ENCODE measurements at regions not wholly inside any gene's neighbourhood (a gene's known extent, or its start where the extent isn't known, plus 50 kb on each side); places are given as distances from the start of the nearest gene placed in this dataset.

- FAIRE-seq (no peak), DNase-seq (ENCODE audit: insufficient read length, low spot score) (no peak)
- no peak for TF ChIP-seq POU2F2 (IDR thresholded peaks at IDR 0.05; ENCODE audit: low read depth, low read length)
- TF ChIP-seq SPI1 (IDR thresholded peaks at IDR 0.05; ENCODE audit: low read depth, low read length): no peak
- no peak for TF ChIP-seq PAX5 (IDR thresholded peaks at IDR 0.05; ENCODE audit: insufficient read depth, low read length, severe bottlenecking)
- no peak for TF ChIP-seq POLR2A (IDR thresholded peaks at IDR 0.05; ENCODE audit: low read depth, low read length)
- TF ChIP-seq POLR2AphosphoS5 (IDR thresholded peaks at IDR 0.05; ENCODE audit: low read depth, low read length): no peak
- no peak for TF ChIP-seq TAF1 (IDR thresholded peaks at IDR 0.05; ENCODE audit: low read depth, low read length)
Measured at GRCh38 chr15:87268675-87269074, 987.9 kb downstream of the NTRK3 start.

GRCh38 chr15:87267798-87268197 lies 988.7 kb downstream of the NTRK3 start:
- no peak for FAIRE-seq
- no peak for DNase-seq (ENCODE audit: insufficient read length, low spot score)
- TF ChIP-seq TAF1 (IDR thresholded peaks at IDR 0.05; ENCODE audit: low read depth, low read length): no peak
- no peak for TF ChIP-seq SPI1 (IDR thresholded peaks at IDR 0.05; ENCODE audit: low read depth, low read length)
- no peak for TF ChIP-seq POLR2AphosphoS5 (IDR thresholded peaks at IDR 0.05; ENCODE audit: low read depth, low read length)
- no peak for TF ChIP-seq PAX5 (IDR thresholded peaks at IDR 0.05; ENCODE audit: insufficient read depth, low read length, severe bottlenecking)
- TF ChIP-seq POU2F2 (IDR thresholded peaks at IDR 0.05; ENCODE audit: low read depth, low read length): no peak
- TF ChIP-seq POLR2A (IDR thresholded peaks at IDR 0.05; ENCODE audit: low read depth, low read length): no peak

- no peak for DNase-seq (ENCODE audit: insufficient read length, low spot score)
- TF ChIP-seq TAF1 (IDR thresholded peaks at IDR 0.05; ENCODE audit: low read depth, low read length) (no peak), POLR2A (IDR thresholded peaks at IDR 0.05; ENCODE audit: low read depth, low read length) (no peak), SPI1 (IDR thresholded peaks at IDR 0.05; ENCODE audit: low read depth, low read length) (no peak), POLR2AphosphoS5 (IDR thresholded peaks at IDR 0.05; ENCODE audit: low read depth, low read length) (no peak), PAX5 (IDR thresholded peaks at IDR 0.05; ENCODE audit: insufficient read depth, low read length, severe bottlenecking) (no peak), POU2F2 (IDR thresholded peaks at IDR 0.05; ENCODE audit: low read depth, low read length) (no peak)
- no peak for FAIRE-seq
Measured at GRCh38 chr15:87263871-87264270, 992.7 kb downstream of the NTRK3 start.

GRCh38 chr15:87263296-87263695 lies 993.2 kb downstream of the NTRK3 start:
- DNase-seq (ENCODE audit: insufficient read length, low spot score) (no peak), FAIRE-seq (no peak)
- TF ChIP-seq POU2F2 (IDR thresholded peaks at IDR 0.05; ENCODE audit: low read depth, low read length) (no peak), POLR2A (IDR thresholded peaks at IDR 0.05; ENCODE audit: low read depth, low read length) (no peak), SPI1 (IDR thresholded peaks at IDR 0.05; ENCODE audit: low read depth, low read length) (no peak)

GRCh38 chr15:87245592-87245991 lies 1010.9 kb downstream of the NTRK3 start:
- DNase-seq (ENCODE audit: insufficient read length, low spot score): no peak
- TF ChIP-seq SPI1 (IDR thresholded peaks at IDR 0.05; ENCODE audit: low read depth, low read length): no peak
- TF ChIP-seq TAF1 (IDR thresholded peaks at IDR 0.05; ENCODE audit: low read depth, low read length): no peak
- no peak for TF ChIP-seq PAX5 (IDR thresholded peaks at IDR 0.05; ENCODE audit: insufficient read depth, low read length, severe bottlenecking)
- TF ChIP-seq POLR2AphosphoS5 (IDR thresholded peaks at IDR 0.05; ENCODE audit: low read depth, low read length): no peak
- no peak for TF ChIP-seq POU2F2 (IDR thresholded peaks at IDR 0.05; ENCODE audit: low read depth, low read length)
- no peak for TF ChIP-seq POLR2A (IDR thresholded peaks at IDR 0.05; ENCODE audit: low read depth, low read length)
- no peak for FAIRE-seq

- DNase-seq (ENCODE audit: insufficient read length, low spot score) (no peak), FAIRE-seq (no peak)
- TF ChIP-seq POLR2A (IDR thresholded peaks at IDR 0.05; ENCODE audit: low read depth, low read length): no peak
- TF ChIP-seq POU2F2 (IDR thresholded peaks at IDR 0.05; ENCODE audit: low read depth, low read length): no peak
- no peak for TF ChIP-seq SPI1 (IDR thresholded peaks at IDR 0.05; ENCODE audit: low read depth, low read length)
- no peak for TF ChIP-seq PAX5 (IDR thresholded peaks at IDR 0.05; ENCODE audit: insufficient read depth, low read length, severe bottlenecking)
- no peak for TF ChIP-seq POLR2AphosphoS5 (IDR thresholded peaks at IDR 0.05; ENCODE audit: low read depth, low read length)
- no peak for TF ChIP-seq TAF1 (IDR thresholded peaks at IDR 0.05; ENCODE audit: low read depth, low read length)
Measured at GRCh38 chr15:87243474-87243873, 1013.1 kb downstream of the NTRK3 start.

DNA sequence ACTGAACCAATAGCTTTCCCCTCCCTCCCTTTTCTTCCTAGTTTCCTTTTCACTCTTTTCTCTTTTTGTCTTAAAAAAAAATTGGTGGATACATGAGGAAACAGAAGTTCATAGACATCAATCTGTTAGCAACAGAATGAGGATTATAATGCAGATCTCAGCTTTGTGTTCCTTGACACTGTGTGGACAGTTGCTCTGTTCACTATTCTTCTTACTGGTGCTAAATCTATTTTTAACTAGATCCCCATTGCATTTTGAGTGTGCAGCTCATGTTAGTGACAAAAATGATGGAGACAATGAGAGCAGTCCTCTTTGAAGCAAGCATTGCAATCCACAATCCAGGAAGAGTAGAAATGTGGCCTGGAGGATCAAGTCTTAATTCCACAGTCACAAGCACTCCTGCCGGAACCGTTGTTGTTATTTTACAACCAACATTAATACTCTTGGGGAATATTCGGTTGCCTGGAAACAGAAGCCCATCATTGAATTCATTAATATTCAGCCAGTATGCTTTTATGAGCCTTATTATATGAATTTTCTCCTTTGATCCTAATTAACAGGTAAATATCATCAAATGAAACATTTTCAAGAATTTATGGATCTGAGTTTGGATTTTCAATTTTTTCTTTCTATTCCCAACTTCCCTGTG lies 1016.8 kb downstream of the NTRK3 start:
- no peak for FAIRE-seq
- DNase-seq (ENCODE audit: insufficient read length, low spot score): no peak
- no peak for TF ChIP-seq SPI1 (IDR thresholded peaks at IDR 0.05; ENCODE audit: low read depth, low read length)
- no peak for TF ChIP-seq POLR2A (IDR thresholded peaks at IDR 0.05; ENCODE audit: low read depth, low read length)

GRCh38 chr15:87238451-87239068 lies 1018.0 kb downstream of the NTRK3 start:
- FAIRE-seq: no peak

GRCh38 chr15:87228460-87228859 lies 1028.1 kb downstream of the NTRK3 start:
- no peak for DNase-seq (ENCODE audit: insufficient read length, low spot score)
- TF ChIP-seq PAX5 (IDR thresholded peaks at IDR 0.05; ENCODE audit: insufficient read depth, low read length, severe bottlenecking) (no peak), SPI1 (IDR thresholded peaks at IDR 0.05; ENCODE audit: low read depth, low read length) (no peak)

More at GRCh38 chr15:87238451-87239068, 1018.0 kb downstream of the NTRK3 start:
- no peak for DNase-seq (ENCODE audit: insufficient read length, low spot score)
- TF ChIP-seq POU2F2 (IDR thresholded peaks at IDR 0.05; ENCODE audit: low read depth, low read length): no peak
- no peak for TF ChIP-seq POLR2AphosphoS5 (IDR thresholded peaks at IDR 0.05; ENCODE audit: low read depth, low read length)
- TF ChIP-seq PAX5 (IDR thresholded peaks at IDR 0.05; ENCODE audit: insufficient read depth, low read length, severe bottlenecking): no peak
- no peak for TF ChIP-seq TAF1 (IDR thresholded peaks at IDR 0.05; ENCODE audit: low read depth, low read length)
- TF ChIP-seq POLR2A (IDR thresholded peaks at IDR 0.05; ENCODE audit: low read depth, low read length): no peak
- no peak for TF ChIP-seq SPI1 (IDR thresholded peaks at IDR 0.05; ENCODE audit: low read depth, low read length)

DNA sequence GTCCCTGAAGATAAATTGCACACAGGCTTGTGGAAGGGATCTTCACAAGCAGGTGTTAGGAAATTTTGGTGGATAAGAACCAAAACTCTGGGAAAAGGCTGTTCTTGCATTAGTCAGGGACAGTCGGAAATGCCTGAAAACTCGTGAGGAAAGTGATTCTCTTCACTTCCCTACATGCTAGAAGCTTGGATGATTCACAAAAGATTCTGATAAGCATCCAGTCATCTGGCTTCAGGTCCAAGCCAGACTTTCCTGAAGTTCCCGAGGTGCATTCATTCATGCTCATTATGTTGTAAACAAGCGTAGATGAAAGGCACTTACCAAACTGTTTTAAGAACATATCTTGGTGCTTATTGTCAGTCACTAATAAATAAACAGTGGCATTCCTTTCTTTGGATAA lies 1028.7 kb downstream of the NTRK3 start:
- TF ChIP-seq PAX5 (IDR thresholded peaks at IDR 0.05; ENCODE audit: insufficient read depth, low read length, severe bottlenecking): no peak
- no peak for TF ChIP-seq POLR2A (IDR thresholded peaks at IDR 0.05; ENCODE audit: low read depth, low read length)
- TF ChIP-seq POLR2AphosphoS5 (IDR thresholded peaks at IDR 0.05; ENCODE audit: low read depth, low read length): no peak
- TF ChIP-seq POU2F2 (IDR thresholded peaks at IDR 0.05; ENCODE audit: low read depth, low read length): no peak
- no peak for TF ChIP-seq TAF1 (IDR thresholded peaks at IDR 0.05; ENCODE audit: low read depth, low read length)
- no peak for TF ChIP-seq SPI1 (IDR thresholded peaks at IDR 0.05; ENCODE audit: low read depth, low read length)
- no peak for DNase-seq (ENCODE audit: insufficient read length, low spot score)
- no peak for FAIRE-seq

More at GRCh38 chr15:87228460-87228859, 1028.1 kb downstream of the NTRK3 start:
- FAIRE-seq: no peak
